ENCODE measurements at regions not wholly inside any gene's neighbourhood (a gene's known extent, or its start where the extent isn't known, plus 50 kb on each side); places are given as distances from the start of the nearest gene placed in this dataset.
"Not testable (repeated sequence)": the region's sequence is repeated elsewhere in the genome, so short reads cannot be mapped to it uniquely, and the experiment has no call there.

- no peak for TF ChIP-seq CTCF (IDR thresholded peaks at IDR 0.05; ENCODE audit: borderline replicate concordance, control extremely low read depth, extremely low read depth, insufficient read depth, missing control alignments)
- in situ Hi-C loops (cut with MboI; ENCODE audit: low sequenced_read_pairs, unreplicated experiment): no loop called here
- no peak for DNase-seq (ENCODE audit: low spot score)
Measured at GRCh38 chr12:83575326-83575725, 888.6 kb downstream of the TMTC2 start.

GRCh38 chr12:83574142-83574541, 887.4 kb downstream of the TMTC2 start:
- in situ Hi-C loops (cut with MboI; ENCODE audit: low sequenced_read_pairs, unreplicated experiment): no loop called here
- no peak for DNase-seq (ENCODE audit: low spot score)
- no peak for TF ChIP-seq CTCF (IDR thresholded peaks at IDR 0.05; ENCODE audit: borderline replicate concordance, control extremely low read depth, extremely low read depth, insufficient read depth, missing control alignments)

GRCh38 chr12:83573671-83574070, 887.0 kb downstream of the TMTC2 start:
- in situ Hi-C loops (cut with MboI; ENCODE audit: low sequenced_read_pairs, unreplicated experiment): no loop called here
- no peak for TF ChIP-seq CTCF (IDR thresholded peaks at IDR 0.05; ENCODE audit: borderline replicate concordance, control extremely low read depth, extremely low read depth, insufficient read depth, missing control alignments)
- no peak for DNase-seq (ENCODE audit: low spot score)

- in situ Hi-C loops (cut with MboI; ENCODE audit: low sequenced_read_pairs, unreplicated experiment): no loop called here
- no peak for TF ChIP-seq CTCF (IDR thresholded peaks at IDR 0.05; ENCODE audit: borderline replicate concordance, control extremely low read depth, extremely low read depth, insufficient read depth, missing control alignments)
Measured at GRCh38 chr12:83559650-83560049, 872.9 kb downstream of the TMTC2 start.

GRCh38 chr12:83556040-83556439, 869.3 kb downstream of the TMTC2 start:
- DNase-seq (ENCODE audit: low spot score); in situ Hi-C loops (cut with MboI; ENCODE audit: low sequenced_read_pairs, unreplicated experiment): not testable (repeated sequence)

More at GRCh38 chr12:83559650-83560049, 872.9 kb downstream of the TMTC2 start:
- no peak for DNase-seq (ENCODE audit: low spot score)

- no peak for TF ChIP-seq CTCF (IDR thresholded peaks at IDR 0.05; ENCODE audit: borderline replicate concordance, control extremely low read depth, extremely low read depth, insufficient read depth, missing control alignments)
- DNase-seq (ENCODE audit: low spot score): no peak
- in situ Hi-C loops (cut with MboI; ENCODE audit: low sequenced_read_pairs, unreplicated experiment): no loop called here
Measured at GRCh38 chr12:83541446-83541845, 854.7 kb downstream of the TMTC2 start.

- in situ Hi-C loops (cut with MboI; ENCODE audit: low sequenced_read_pairs, unreplicated experiment): no loop called here
- DNase-seq (ENCODE audit: low spot score): no peak
- TF ChIP-seq CTCF (IDR thresholded peaks at IDR 0.05; ENCODE audit: borderline replicate concordance, control extremely low read depth, extremely low read depth, insufficient read depth, missing control alignments): no peak
Measured at GRCh38 chr12:83538361-83538965, 851.8 kb downstream of the TMTC2 start.
